Ovary (tissue), 3 donors: ENCODE measurements at regions not wholly inside any gene's neighbourhood (a gene's known extent, or its start where the extent isn't known, plus 50 kb on each side); places are given as distances from the start of the nearest gene placed in this dataset.

ENCODE experiments used
- CTCF ChIP-seq, 3 donors: fragments of 450-650 bp in 2 of 3; fragments of 200-600 bp in 1 of 3; IDR thresholded peaks; one replicate each; pipeline versions ENCODE4 v1.5.1 to v1.8.0; 2016 to 2022; ENCODE audit warnings: antibody characterized with exemption in 3 of 3, mild to moderate bottlenecking in 1 of 3
- EP300 ChIP-seq: sonication (generic); formaldehyde crosslinking; IDR thresholded peaks from one replicate; pipeline ENCODE4 v1.6.1; 2017; ENCODE audit warnings: antibody characterized with exemption
- donor health status: DM: no; HTN: no; CAD: no.

- no peak for TF ChIP-seq EP300
- TF ChIP-seq CTCF (IDR thresholded peaks at IDR 0.05): no peak
These were observed 366.7 kb downstream of the FIGN start for GRCh38 chr2:163369111-163369510.
